PC-3 (cell line): ENCODE measurements at regions not wholly inside any gene's neighbourhood (a gene's known extent, or its start where the extent isn't known, plus 50 kb on each side); places are given as distances from the start of the nearest gene placed in this dataset.
"Not testable (repeated sequence)": the region's sequence is repeated elsewhere in the genome, so short reads cannot be mapped to it uniquely, and the experiment has no call there.

Source experiments
- ATAC-seq: fragments of 200-7000 bp; cut with Tn5 transposase; 2 replicates; pipeline ENCODE4 v1.9.1; 2020; ENCODE audit warnings: mild to moderate bottlenecking, moderate library complexity
- BruUV-seq: library from RNA; stranded (reverse); fragments of 400-500 nt; replicated peaks from 2 replicates; lab custom pipeline; 2021; lab: Mats Ljungman, UMichigan
- CTCF ChIA-PET: fragments of 300-600 bp; sonication (Branson Sonifier 250); formaldehyde crosslinking; loops from one replicate; lab custom pipeline; 2022; ENCODE audit warnings: antibody characterized with exemption; lab: Charles Lee
- POLR2A ChIA-PET: fragments of 300-600 bp; sonication (Branson Sonifier 250); formaldehyde crosslinking; loops from one replicate; lab custom pipeline; 2022; ENCODE audit warnings: antibody characterized with exemption; ENCODE audit not compliant: unreplicated experiment; lab: Charles Lee
- DNase-seq: peaks from one replicate; pipeline ENCODE4 v3.0.0-alpha.2; 2015
- H2AFZ ChIP-seq: fragments of 300-600 bp; sonication (generic); 2 replicates; pipeline ENCODE4 v1.6.0; 2016; ENCODE audit warnings: antibody characterized with exemption, low read length
- H3F3A ChIP-seq: fragments of 300-600 bp; sonication (generic); one replicate; pipeline ENCODE4 v1.6.0; 2017; ENCODE audit warnings: antibody characterized with exemption, low read length, control low read depth, mild to moderate bottlenecking; ENCODE audit not compliant: unreplicated experiment
- H3K27ac ChIP-seq: fragments of 300-600 bp; sonication (generic); 2 replicates; pipeline ENCODE4 v1.5.1; 2016; ENCODE audit warnings: mild to moderate bottlenecking, low read length
- H3K27me3 ChIP-seq: fragments of 300-600 bp; sonication (generic); 2 replicates; pipeline ENCODE4 v1.6.1; 2016; ENCODE audit warnings: low read length, mixed read lengths
- H3K36me3 ChIP-seq: fragments of 300-600 bp; sonication (generic); 2 replicates; pipeline ENCODE4 v1.6.1; 2016; ENCODE audit warnings: low read depth, mixed run types, low read length, mixed read lengths
- H3K4me1 ChIP-seq: fragments of 300-600 bp; sonication (generic); 2 replicates; pipeline ENCODE4 v1.5.1; 2016; ENCODE audit warnings: low read length; ENCODE audit not compliant: insufficient read depth
- H3K4me2 ChIP-seq: fragments of 300-600 bp; sonication (generic); 2 replicates; pipeline ENCODE4 v1.6.0; 2016; ENCODE audit warnings: low read length
- H3K4me3 ChIP-seq: fragments of 300-600 bp; sonication (generic); 2 replicates; pipeline ENCODE4 v1.5.1; 2016; ENCODE audit warnings: mild to moderate bottlenecking, low read length, mixed read lengths
- H3K79me2 ChIP-seq: fragments of 300-600 bp; sonication (generic); 2 replicates; pipeline ENCODE4 v1.6.1; 2017; ENCODE audit warnings: low read length, mixed read lengths
- H3K9ac ChIP-seq: fragments of 300-600 bp; sonication (generic); 2 replicates; pipeline ENCODE4 v1.6.0; 2016; ENCODE audit warnings: mild to moderate bottlenecking, low read length
- H3K9me2 ChIP-seq: fragments of 300-600 bp; sonication (generic); replicated peaks from 2 replicates; pipeline ENCODE4 v1.6.1; 2016; ENCODE audit warnings: mixed run types, low read length, mixed read lengths
- H3K9me3 ChIP-seq: fragments of 300-600 bp; sonication (generic); 2 replicates; pipeline ENCODE4 v1.6.1; 2016; ENCODE audit warnings: low read length, mixed read lengths
- H4K20me1 ChIP-seq: fragments of 300-600 bp; sonication (generic); 2 replicates; pipeline ENCODE4 v1.6.1; 2016; ENCODE audit warnings: low read length, mixed read lengths
- EZH2 ChIP-seq: fragments of 300-600 bp; sonication (generic); IDR thresholded peaks from one replicate; pipeline ENCODE4 v1.6.1; 2017; ENCODE audit warnings: antibody characterized with exemption, mild to moderate bottlenecking, low read length; ENCODE audit not compliant: unreplicated experiment
- EZH2phosphoT487 ChIP-seq: fragments of 300-600 bp; sonication (generic); IDR thresholded peaks from 2 replicates; pipeline ENCODE4 v1.6.1; 2018; ENCODE audit warnings: mild to moderate bottlenecking, antibody characterized with exemption, low read length, borderline replicate concordance
- intact Hi-C: fragments of 100-400 bp; cut with micrococcal nuclease; formaldehyde crosslinking; loops from 2 replicates; pipeline ENCODE4 v1.9.0; 2023
- TF ChIP-seq, protein P1 (sequence below): fragments of 300-600 bp; sonication (generic); conservative IDR thresholded peaks from 2 replicates; pipeline ENCODE4 v1.5.1; 2017; ENCODE audit warnings: antibody characterized with exemption, low read depth, mild to moderate bottlenecking, low read length

- ATAC-seq (no peak), DNase-seq (no peak)
- POLR2A ChIA-PET = no interaction called here
- Histone ChIP-seq H3K27ac (no peak overlapping the region), H3F3A (no peaks in the 10 kb centered on the region), H3K27me3 (no peaks in the 10 kb centered on the region), H3K9me2 (no peaks in the 10 kb centered on the region), H3K4me3 (no peak overlapping the region), H3K9ac (no peak overlapping the region), H3K79me2 (no peaks in the 10 kb centered on the region), H3K4me1 (no peaks in the 10 kb centered on the region), H3K36me3 (no peaks in the 10 kb centered on the region), H4K20me1 (no peaks in the 10 kb centered on the region), H3K9me3 (no peaks in the 10 kb centered on the region), H3K4me2 (no peak overlapping the region), H2AFZ (no peak overlapping the region)
- intact Hi-C loops = no loop called here
- no TSS peak for BruUV-seq
- CTCF ChIA-PET = no interaction called here
- TF ChIP-seq EZH2phosphoT487 (no peak), EZH2 (no peak)
- TF ChIP-seq, protein P1, sequence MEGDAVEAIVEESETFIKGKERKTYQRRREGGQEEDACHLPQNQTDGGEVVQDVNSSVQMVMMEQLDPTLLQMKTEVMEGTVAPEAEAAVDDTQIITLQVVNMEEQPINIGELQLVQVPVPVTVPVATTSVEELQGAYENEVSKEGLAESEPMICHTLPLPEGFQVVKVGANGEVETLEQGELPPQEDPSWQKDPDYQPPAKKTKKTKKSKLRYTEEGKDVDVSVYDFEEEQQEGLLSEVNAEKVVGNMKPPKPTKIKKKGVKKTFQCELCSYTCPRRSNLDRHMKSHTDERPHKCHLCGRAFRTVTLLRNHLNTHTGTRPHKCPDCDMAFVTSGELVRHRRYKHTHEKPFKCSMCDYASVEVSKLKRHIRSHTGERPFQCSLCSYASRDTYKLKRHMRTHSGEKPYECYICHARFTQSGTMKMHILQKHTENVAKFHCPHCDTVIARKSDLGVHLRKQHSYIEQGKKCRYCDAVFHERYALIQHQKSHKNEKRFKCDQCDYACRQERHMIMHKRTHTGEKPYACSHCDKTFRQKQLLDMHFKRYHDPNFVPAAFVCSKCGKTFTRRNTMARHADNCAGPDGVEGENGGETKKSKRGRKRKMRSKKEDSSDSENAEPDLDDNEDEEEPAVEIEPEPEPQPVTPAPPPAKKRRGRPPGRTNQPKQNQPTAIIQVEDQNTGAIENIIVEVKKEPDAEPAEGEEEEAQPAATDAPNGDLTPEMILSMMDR = no peak
Observed at GRCh38 chr1:59202455-59202854, 94.4 kb upstream of the FGGY start.

DNA sequence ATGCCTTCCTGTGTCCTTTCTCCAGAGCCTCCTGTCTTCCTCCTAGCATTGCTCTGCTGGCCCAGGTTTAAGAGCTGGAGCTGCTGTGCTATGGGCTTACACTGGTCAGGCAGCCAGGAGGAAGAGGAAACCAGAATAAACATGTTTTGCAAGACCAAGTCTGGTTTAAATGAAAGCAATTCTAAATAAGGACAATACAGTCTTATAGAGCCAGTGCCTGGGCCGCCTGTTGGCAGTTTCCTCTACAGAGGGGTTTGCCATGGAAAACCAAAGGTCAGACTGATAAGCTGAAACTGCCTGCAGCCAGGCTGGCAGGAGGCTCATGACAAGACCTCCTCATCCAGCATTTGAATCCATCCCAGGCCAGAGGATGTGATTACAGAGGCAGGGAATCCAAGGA, 92.9 kb upstream of the FGGY start:
- no peaks in the 10 kb centered on the region for H3K36me3 ChIP-seq
- H3K9me3 ChIP-seq = no peaks in the 10 kb centered on the region
- DNase-seq (no peak), ATAC-seq (no peak)
- TF ChIP-seq EZH2phosphoT487 (no peak), EZH2 (no peak)
- TF ChIP-seq, protein P1 = no peak
- no peak overlapping the region for H2AFZ ChIP-seq
- no peaks in the 10 kb centered on the region for H3K4me1 ChIP-seq
- H3K4me2 ChIP-seq = no peak overlapping the region
- no TSS peak for BruUV-seq
- no peak overlapping the region for H3K9ac ChIP-seq
- CTCF ChIA-PET = no interaction called here
- no peaks in the 10 kb centered on the region for H3F3A ChIP-seq
- H3K27me3 ChIP-seq = no peaks in the 10 kb centered on the region
- POLR2A ChIA-PET = no interaction called here
- intact Hi-C loops = no loop called here
- no peaks in the 10 kb centered on the region for H3K9me2 ChIP-seq
- no peak overlapping the region for H3K27ac ChIP-seq
- H3K4me3 ChIP-seq = no peak overlapping the region
- H3K79me2 ChIP-seq = no peaks in the 10 kb centered on the region
- no peaks in the 10 kb centered on the region for H4K20me1 ChIP-seq

DNA sequence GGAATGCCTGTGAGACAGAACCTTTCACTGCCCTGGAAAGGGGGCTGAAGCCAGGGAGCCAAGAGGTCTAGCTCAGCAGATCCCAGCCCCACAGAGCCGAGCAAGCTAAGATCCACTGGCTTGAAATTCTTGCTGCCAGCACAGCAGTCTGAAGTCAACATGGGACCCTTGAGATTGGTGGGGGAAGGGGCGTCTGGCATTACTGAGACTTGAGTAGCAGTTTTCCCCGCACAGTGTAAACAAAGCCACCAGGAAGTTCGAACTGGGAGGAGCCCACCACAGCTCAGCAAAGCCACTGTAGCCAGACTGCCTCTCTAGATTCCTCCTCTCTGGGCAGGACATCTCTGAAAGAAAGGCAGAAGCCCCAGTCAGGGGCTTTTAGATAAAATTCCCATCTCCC, 90.3 kb upstream of the FGGY start:
- ATAC-seq, H3K9me2 ChIP-seq, H3K4me3 ChIP-seq, H3K79me2 ChIP-seq, H3K27ac ChIP-seq, H3K4me1 ChIP-seq, H3F3A ChIP-seq, H3K27me3 ChIP-seq, intact Hi-C loops, H3K9me3 ChIP-seq, CTCF ChIA-PET, POLR2A ChIA-PET, H2AFZ ChIP-seq, H3K4me2 ChIP-seq, H3K36me3 ChIP-seq, H4K20me1 ChIP-seq, H3K9ac ChIP-seq, DNase-seq, BruUV-seq: not testable (repeated sequence)

DNA sequence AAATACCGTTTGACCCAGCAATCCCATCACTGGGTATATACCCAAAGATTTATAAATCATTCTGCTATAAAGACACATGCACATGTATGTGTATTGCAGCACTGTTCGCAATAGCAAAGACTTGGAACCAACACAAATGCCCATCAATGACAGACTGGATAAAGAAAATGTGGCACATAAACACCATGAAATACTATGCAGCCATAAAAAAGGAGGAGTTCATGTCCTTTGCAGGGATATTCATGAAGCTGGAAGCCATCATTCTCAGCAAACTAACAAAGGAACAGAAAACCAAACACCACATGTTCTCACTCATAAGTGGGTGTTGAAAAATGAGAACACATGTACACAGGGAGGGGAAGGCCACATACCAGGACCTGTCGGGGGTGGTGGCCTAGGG, 86.5 kb upstream of the FGGY start:
- H3K27ac ChIP-seq, DNase-seq, H3K9ac ChIP-seq, H3K9me3 ChIP-seq, H3K4me2 ChIP-seq, H3K27me3 ChIP-seq, H3K9me2 ChIP-seq, H3F3A ChIP-seq, ATAC-seq, H4K20me1 ChIP-seq, H3K79me2 ChIP-seq, CTCF ChIA-PET, H2AFZ ChIP-seq, BruUV-seq, H3K4me3 ChIP-seq, POLR2A ChIA-PET, H3K36me3 ChIP-seq, intact Hi-C loops: not testable (repeated sequence)
- H3K4me1 ChIP-seq = peaks cover 14% of the 10 kb centered on the region
